Vagina (tissue), 2 donors: ENCODE measurements at regions not wholly inside any gene's neighbourhood (a gene's known extent, or its start where the extent isn't known, plus 50 kb on each side); places are given as distances from the start of the nearest gene placed in this dataset.

Source experiments
- DNase-seq, 2 donors: peaks; one replicate each; pipeline ENCODE4 v3.0.0-alpha.2; 2017; ENCODE audit errors: extremely low spot score in 2 of 2
- H3K27ac ChIP-seq: fragments of 200-600 bp; sonication (generic); one replicate; pipeline ENCODE4 v1.5.1; 2019
- H3K27me3 ChIP-seq: fragments of 200-600 bp; sonication (generic); one replicate; pipeline ENCODE4 v1.5.1; 2019
- H3K36me3 ChIP-seq, 2 donors: fragments of 200-600 bp; sonication (generic); one replicate each; pipeline ENCODE4 v1.5.1; 2017 to 2019
- H3K4me1 ChIP-seq: fragments of 200-600 bp; sonication (generic); one replicate; pipeline ENCODE4 v1.5.1; 2019
- H3K4me3 ChIP-seq, 2 donors: fragments of 200-600 bp; sonication (generic); 1 replicate in 1 of 2; 2 replicates in 1 of 2; pipeline ENCODE4 v1.5.1; 2016 to 2019
- H3K9me3 ChIP-seq: fragments of 200-600 bp; sonication (generic); one replicate; pipeline ENCODE4 v1.5.1; 2019
- POLR2A ChIP-seq, 2 donors: fragments of 450-650 bp; IDR thresholded peaks; one replicate each; pipeline ENCODE4 v1.6.1; 2017; ENCODE audit warnings: antibody characterized with exemption in 2 of 2, mild to moderate bottlenecking in 2 of 2, moderate library complexity in 2 of 2
- POLR2AphosphoS5 ChIP-seq, 2 donors: sonication (generic); formaldehyde crosslinking; IDR thresholded peaks; one replicate each; pipeline ENCODE4 v1.9.0; 2017; ENCODE audit warnings: antibody characterized with exemption in 2 of 2, mild to moderate bottlenecking in 2 of 2, low read depth in 1 of 2; ENCODE audit not compliant: insufficient read depth in 1 of 2
- intact Hi-C: fragments of 100-400 bp; cut with DNase I; formaldehyde crosslinking; loops from one replicate; pipeline ENCODE4 v1.15.1; 2023
- TF ChIP-seq, protein P1 (sequence below), 3 experiments: fragments of 450-650 bp in 2 of 3; fragments of 200-600 bp in 1 of 3; sonication (generic) in 1 of 3; IDR thresholded peaks; one replicate each; pipeline ENCODE4 v1.5.1; 2017 to 2019; ENCODE audit warnings: antibody characterized with exemption in 3 of 3, mild to moderate bottlenecking in 2 of 3, moderate library complexity in 2 of 3

DNA sequence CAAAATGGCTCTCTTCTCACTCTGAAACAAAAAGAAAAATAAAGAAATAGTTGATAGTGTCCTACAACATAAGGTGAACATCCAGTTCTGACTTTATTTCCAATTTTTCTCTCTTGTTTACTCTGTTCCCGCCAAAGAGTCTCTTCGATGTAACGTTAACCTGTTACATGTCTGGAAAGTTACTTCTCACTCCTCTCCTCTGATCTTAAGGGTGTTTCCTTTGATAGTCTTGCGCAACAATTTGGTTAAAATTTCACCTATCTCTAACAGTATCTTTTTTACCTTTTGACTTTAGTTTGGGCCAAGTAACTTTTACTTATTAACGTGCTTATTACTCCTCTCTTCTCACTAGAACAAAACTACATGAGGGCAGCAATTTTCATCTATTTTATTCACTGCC lies 1450.2 kb downstream of the BRINP3 start:
- intact Hi-C loops = no loop called here
- Histone ChIP-seq H3K27ac (no peak overlapping the region), H3K4me1 (no peaks in the 10 kb centered on the region), H3K9me3 (no peaks in the 10 kb centered on the region), H3K36me3 (no peaks in the 10 kb centered on the region), H3K4me3 (no peak overlapping the region), H3K27me3 (no peaks in the 10 kb centered on the region)
- no peak for DNase-seq
- no peak for TF ChIP-seq POLR2A (IDR thresholded peaks at IDR 0.05)
- TF ChIP-seq, protein P1, sequence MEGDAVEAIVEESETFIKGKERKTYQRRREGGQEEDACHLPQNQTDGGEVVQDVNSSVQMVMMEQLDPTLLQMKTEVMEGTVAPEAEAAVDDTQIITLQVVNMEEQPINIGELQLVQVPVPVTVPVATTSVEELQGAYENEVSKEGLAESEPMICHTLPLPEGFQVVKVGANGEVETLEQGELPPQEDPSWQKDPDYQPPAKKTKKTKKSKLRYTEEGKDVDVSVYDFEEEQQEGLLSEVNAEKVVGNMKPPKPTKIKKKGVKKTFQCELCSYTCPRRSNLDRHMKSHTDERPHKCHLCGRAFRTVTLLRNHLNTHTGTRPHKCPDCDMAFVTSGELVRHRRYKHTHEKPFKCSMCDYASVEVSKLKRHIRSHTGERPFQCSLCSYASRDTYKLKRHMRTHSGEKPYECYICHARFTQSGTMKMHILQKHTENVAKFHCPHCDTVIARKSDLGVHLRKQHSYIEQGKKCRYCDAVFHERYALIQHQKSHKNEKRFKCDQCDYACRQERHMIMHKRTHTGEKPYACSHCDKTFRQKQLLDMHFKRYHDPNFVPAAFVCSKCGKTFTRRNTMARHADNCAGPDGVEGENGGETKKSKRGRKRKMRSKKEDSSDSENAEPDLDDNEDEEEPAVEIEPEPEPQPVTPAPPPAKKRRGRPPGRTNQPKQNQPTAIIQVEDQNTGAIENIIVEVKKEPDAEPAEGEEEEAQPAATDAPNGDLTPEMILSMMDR (IDR thresholded peaks at IDR 0.05) = no peak
- no peak for TF ChIP-seq POLR2AphosphoS5 (IDR thresholded peaks at IDR 0.05; ENCODE audit: insufficient read depth in 1 of 2, low read depth in 1 of 2)

DNA sequence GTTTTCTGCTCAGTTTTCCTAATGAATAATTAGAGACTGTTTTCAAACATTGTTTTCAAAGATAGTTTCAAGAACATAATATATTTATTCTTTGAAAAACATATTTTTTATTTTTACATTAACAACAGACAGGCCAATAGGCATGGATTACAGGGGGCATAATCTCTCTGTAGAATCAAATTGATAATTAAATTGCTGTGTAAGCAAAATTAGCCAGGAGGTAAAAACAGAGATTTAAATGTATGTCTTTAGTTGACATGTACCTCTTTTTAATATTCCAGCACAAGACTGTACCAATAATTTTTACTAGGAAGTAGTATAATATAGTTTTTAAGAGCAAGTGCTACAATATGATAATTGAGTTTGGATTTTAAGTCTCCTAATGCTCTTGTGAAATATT lies 1444.5 kb downstream of the BRINP3 start:
- H3K36me3 ChIP-seq = no peaks in the 10 kb centered on the region
- DNase-seq = no peak
- no peak for TF ChIP-seq POLR2AphosphoS5 (IDR thresholded peaks at IDR 0.05; ENCODE audit: insufficient read depth in 1 of 2, low read depth in 1 of 2)
- TF ChIP-seq POLR2A (IDR thresholded peaks at IDR 0.05) = no peak
- TF ChIP-seq, protein P1 (IDR thresholded peaks at IDR 0.05) = no peak

DNA sequence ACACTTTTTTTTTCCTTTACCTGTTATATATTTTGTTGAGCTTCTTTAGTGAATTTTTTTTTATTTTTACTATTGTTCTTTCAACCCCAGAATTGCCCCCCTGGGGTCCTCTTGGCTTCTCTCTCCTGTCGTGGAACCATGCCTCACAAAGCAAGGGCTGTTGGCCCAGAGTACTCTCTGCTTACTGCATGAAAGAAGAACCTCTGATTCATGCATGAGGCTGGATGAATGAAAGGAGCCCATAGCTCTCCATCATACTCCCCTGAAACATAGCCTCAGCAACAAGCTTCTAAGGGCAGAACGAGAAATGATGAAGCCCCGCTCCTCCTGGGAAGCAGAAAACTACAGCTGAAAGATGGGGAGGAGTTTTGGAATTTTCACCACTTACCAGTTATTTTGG lies 1441.0 kb downstream of the BRINP3 start:
- no peaks in the 10 kb centered on the region for H3K27me3 ChIP-seq

More for the DNA sequence above, 1444.5 kb downstream of the BRINP3 start:
- Histone ChIP-seq H3K4me1 (no peaks in the 10 kb centered on the region), H3K27me3 (no peaks in the 10 kb centered on the region), H3K27ac (no peak overlapping the region), H3K9me3 (no peaks in the 10 kb centered on the region), H3K4me3 (no peak overlapping the region)
- intact Hi-C loops = no loop called here

DNA sequence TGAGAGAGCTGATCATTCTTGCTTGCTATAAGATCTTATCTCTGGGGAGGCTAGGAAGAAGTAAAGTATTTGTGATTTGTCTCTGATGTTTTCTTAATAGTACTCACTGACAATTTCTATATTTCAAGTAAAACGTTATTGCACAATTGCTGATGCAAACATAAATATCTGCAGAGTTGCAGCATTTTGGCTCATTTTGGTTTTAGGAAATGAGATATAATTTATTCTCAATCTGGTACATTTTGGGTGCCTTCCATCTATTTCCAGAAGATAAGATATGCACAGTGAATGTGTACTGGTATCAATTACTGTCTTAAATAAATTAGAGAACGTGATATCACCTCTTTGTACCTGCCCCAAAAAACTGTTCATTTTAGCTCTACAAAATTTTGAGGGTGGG lies 1431.5 kb downstream of the BRINP3 start:
- intact Hi-C loops = no loop called here
- H3K27me3 ChIP-seq = no peaks in the 10 kb centered on the region
- no peak overlapping the region for H3K4me3 ChIP-seq
- no peaks in the 10 kb centered on the region for H3K36me3 ChIP-seq
- DNase-seq = no peak
- no peaks in the 10 kb centered on the region for H3K4me1 ChIP-seq
- no peak overlapping the region for H3K27ac ChIP-seq
- no peak for TF ChIP-seq POLR2AphosphoS5 (IDR thresholded peaks at IDR 0.05; ENCODE audit: insufficient read depth in 1 of 2, low read depth in 1 of 2)
- TF ChIP-seq POLR2A (IDR thresholded peaks at IDR 0.05) = no peak
- TF ChIP-seq, protein P1 (IDR thresholded peaks at IDR 0.05) = no peak
- no peaks in the 10 kb centered on the region for H3K9me3 ChIP-seq

More for the DNA sequence above, 1441.0 kb downstream of the BRINP3 start:
- intact Hi-C loops = no loop called here
- DNase-seq = no peak
- Histone ChIP-seq H3K9me3 (no peaks in the 10 kb centered on the region), H3K27ac (no peak overlapping the region), H3K4me3 (no peak overlapping the region), H3K36me3 (no peaks in the 10 kb centered on the region), H3K4me1 (no peaks in the 10 kb centered on the region)
- TF ChIP-seq POLR2A (IDR thresholded peaks at IDR 0.05) = no peak
- no peak for TF ChIP-seq POLR2AphosphoS5 (IDR thresholded peaks at IDR 0.05; ENCODE audit: insufficient read depth in 1 of 2, low read depth in 1 of 2)

DNA sequence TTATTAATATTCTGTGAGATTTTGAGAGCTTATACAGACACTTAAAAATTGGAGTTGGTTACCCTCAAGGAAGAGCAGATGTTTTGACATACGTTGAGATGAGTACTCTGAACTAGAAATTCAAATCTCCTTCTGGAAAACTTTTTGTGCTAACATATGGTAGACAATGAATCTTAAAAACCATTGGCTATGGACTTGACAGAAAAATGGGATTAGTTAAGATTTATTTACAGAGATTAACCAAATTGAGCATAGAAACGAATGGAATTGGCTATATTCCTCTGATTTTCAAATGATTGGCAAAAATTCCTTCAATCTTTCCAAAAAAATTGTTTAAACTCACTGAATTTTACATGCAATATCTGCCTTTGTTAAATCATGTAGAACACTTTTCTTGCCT lies 1392.9 kb downstream of the BRINP3 start:
- TF ChIP-seq, protein P1 (IDR thresholded peaks at IDR 0.05) = no peak
- TF ChIP-seq POLR2AphosphoS5 (IDR thresholded peaks at IDR 0.05; ENCODE audit: insufficient read depth in 1 of 2, low read depth in 1 of 2) (no peak), POLR2A (IDR thresholded peaks at IDR 0.05) (no peak)
- no peak for DNase-seq
- Histone ChIP-seq H3K27me3 (no peaks in the 10 kb centered on the region), H3K36me3 (no peaks in the 10 kb centered on the region), H3K9me3 (no peaks in the 10 kb centered on the region), H3K4me1 (no peaks in the 10 kb centered on the region), H3K4me3 (no peak overlapping the region), H3K27ac (no peak overlapping the region)
- intact Hi-C loops = no loop called here
